ENCODE measurements at regions not wholly inside any gene's neighbourhood (a gene's known extent, or its start where the extent isn't known, plus 50 kb on each side); places are given as distances from the start of the nearest gene placed in this dataset.

GRCh38 chr12:124442772-124443445 lies 124.5 kb downstream of the NCOR2 start:
- Mint-ChIP-seq H3K27ac (peak overlapping the region in 3 of 7 donors; percentile 33 to 73 (median 70)), H3K4me1 (peaks cover 3% of the 10 kb centered on the region), H3K36me3 (peaks cover 64 to 65% of the 10 kb centered on the region in 2 donors), H3K4me3 (no peak overlapping the region), H3K27me3 (ENCODE audit: low read depth in 3 of 3) (no peaks in the 10 kb centered on the region), H3K9me3 (no peaks in the 10 kb centered on the region)
- Histone ChIP-seq H3K4me3 (replicated peaks in 1 of 3; ENCODE audit: low read depth in 2 of 3, low read length in 3 of 3) (no peak overlapping the region), H3K27me3 (ENCODE audit: control insufficient read depth in 2 of 2, insufficient read depth in 2 of 2, low read length in 2 of 2) (no peaks in the 10 kb centered on the region), H3K27ac (ENCODE audit: low read depth in 1 of 2, low read length in 2 of 2) (no peak overlapping the region), H3K79me2 (ENCODE audit: insufficient read depth, low read length) (peaks cover 15% of the 10 kb centered on the region), H3K9me3 (replicated peaks in 1 of 2; ENCODE audit: control insufficient read depth in 1 of 2, insufficient read depth in 1 of 2, low read length in 2 of 2) (no peaks in the 10 kb centered on the region), H4K20me1 (ENCODE audit: insufficient read depth, low read length) (peaks cover 98% of the 10 kb centered on the region), H2AFZ (ENCODE audit: insufficient read depth, low read depth, low read length, poor library complexity, severe bottlenecking) (no peak overlapping the region), H3K4me2 (replicated peaks; ENCODE audit: extremely low read depth, low read length, poor library complexity, severe bottlenecking) (no peak overlapping the region), H3K36me3 (replicated peaks in 1 of 2; ENCODE audit: control insufficient read depth in 1 of 2, insufficient read depth in 2 of 2, low read length in 2 of 2) (peaks cover 68 to 88% of the 10 kb centered on the region in 2 donors), H3K9ac (ENCODE audit: insufficient read depth, low read length, poor library complexity, severe bottlenecking) (no peak overlapping the region), H3K4me1 (ENCODE audit: control insufficient read depth in 1 of 2, insufficient read depth in 2 of 2, low read length in 2 of 2) (no peaks in the 10 kb centered on the region)
- WGBS (ENCODE audit: insufficient coverage), result 96% methylated on average over 21 of the region's 29 CpGs
- DNase-seq, result no peak
- intact Hi-C loops (cut with micrococcal nuclease), result loop anchor here in 1 of 2 donors (5.0 kb wide), 1 partner anchor 39 kb away; no protein-coding TSS in a partner anchor
- TF ChIP-seq, protein P1, sequence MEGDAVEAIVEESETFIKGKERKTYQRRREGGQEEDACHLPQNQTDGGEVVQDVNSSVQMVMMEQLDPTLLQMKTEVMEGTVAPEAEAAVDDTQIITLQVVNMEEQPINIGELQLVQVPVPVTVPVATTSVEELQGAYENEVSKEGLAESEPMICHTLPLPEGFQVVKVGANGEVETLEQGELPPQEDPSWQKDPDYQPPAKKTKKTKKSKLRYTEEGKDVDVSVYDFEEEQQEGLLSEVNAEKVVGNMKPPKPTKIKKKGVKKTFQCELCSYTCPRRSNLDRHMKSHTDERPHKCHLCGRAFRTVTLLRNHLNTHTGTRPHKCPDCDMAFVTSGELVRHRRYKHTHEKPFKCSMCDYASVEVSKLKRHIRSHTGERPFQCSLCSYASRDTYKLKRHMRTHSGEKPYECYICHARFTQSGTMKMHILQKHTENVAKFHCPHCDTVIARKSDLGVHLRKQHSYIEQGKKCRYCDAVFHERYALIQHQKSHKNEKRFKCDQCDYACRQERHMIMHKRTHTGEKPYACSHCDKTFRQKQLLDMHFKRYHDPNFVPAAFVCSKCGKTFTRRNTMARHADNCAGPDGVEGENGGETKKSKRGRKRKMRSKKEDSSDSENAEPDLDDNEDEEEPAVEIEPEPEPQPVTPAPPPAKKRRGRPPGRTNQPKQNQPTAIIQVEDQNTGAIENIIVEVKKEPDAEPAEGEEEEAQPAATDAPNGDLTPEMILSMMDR (IDR thresholded peaks at IDR 0.05), result no peak

DNA sequence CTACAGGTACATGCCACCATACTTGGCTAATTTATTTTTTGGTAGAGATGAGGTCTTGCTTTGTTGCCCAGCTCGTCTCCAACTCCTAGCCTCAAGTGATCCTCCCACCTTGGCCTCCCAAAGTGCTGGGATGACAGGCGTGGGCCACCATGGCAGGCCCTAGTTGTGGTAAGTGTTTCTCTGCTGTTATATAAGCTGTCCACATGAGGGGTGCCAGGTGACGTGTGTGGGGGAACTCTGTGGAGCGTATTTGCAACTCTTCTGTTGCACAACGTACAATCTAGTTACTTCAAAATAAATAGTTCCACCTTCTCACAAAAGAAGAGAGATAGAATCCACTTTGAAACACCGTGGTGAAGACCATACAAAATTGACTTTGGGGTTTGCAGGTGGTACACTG lies 125.1 kb downstream of the NCOR2 start:
- Mint-ChIP-seq H3K36me3 (peaks cover 62% of the 10 kb centered on the region in 2 donors), H3K27me3 (ENCODE audit: low read depth in 3 of 3) (no peaks in the 10 kb centered on the region)
- H3K36me3 ChIP-seq (replicated peaks in 1 of 2; ENCODE audit: control insufficient read depth in 1 of 2, insufficient read depth in 2 of 2, low read length in 2 of 2), result peaks cover 70 to 88% of the 10 kb centered on the region in 2 donors

More for the DNA sequence above, 125.1 kb downstream of the NCOR2 start:
- H3K4me2 ChIP-seq (replicated peaks; ENCODE audit: extremely low read depth, low read length, poor library complexity, severe bottlenecking), result no peak overlapping the region
- intact Hi-C loops (cut with micrococcal nuclease), result loop anchor here in 1 of 2 donors (5.0 kb wide), 1 partner anchor 40 kb away; no protein-coding TSS in a partner anchor
- no peak overlapping the region for H3K9ac ChIP-seq (ENCODE audit: insufficient read depth, low read length, poor library complexity, severe bottlenecking)
- H3K4me1 ChIP-seq (ENCODE audit: control insufficient read depth in 1 of 2, insufficient read depth in 2 of 2, low read length in 2 of 2), result no peaks in the 10 kb centered on the region
- DNase-seq, result peak in 1 of 3 donors; percentile 37
- no peak overlapping the region for H3K27ac ChIP-seq (ENCODE audit: low read depth in 1 of 2, low read length in 2 of 2)
- no peak overlapping the region for H3K4me3 ChIP-seq (replicated peaks in 1 of 3; ENCODE audit: low read depth in 2 of 3, low read length in 3 of 3)
- Mint-ChIP-seq H3K9me3 (no peaks in the 10 kb centered on the region), H3K4me1 (peaks cover 3% of the 10 kb centered on the region), H3K4me3 (no peak overlapping the region), H3K27ac (peak overlapping the region in 5 of 7 donors; percentile 17 to 73 (median 51))
- TF ChIP-seq, protein P1 (IDR thresholded peaks at IDR 0.05), result no peak
- H4K20me1 ChIP-seq (ENCODE audit: insufficient read depth, low read length), result peaks cover 98% of the 10 kb centered on the region
- peaks cover 12% of the 10 kb centered on the region for H3K79me2 ChIP-seq (ENCODE audit: insufficient read depth, low read length)
- no CpG with 5 or more reads among the region's 6 CpGs for WGBS (ENCODE audit: insufficient coverage)
- no peaks in the 10 kb centered on the region for H3K9me3 ChIP-seq (replicated peaks in 1 of 2; ENCODE audit: control insufficient read depth in 1 of 2, insufficient read depth in 1 of 2, low read length in 2 of 2)
- no peak overlapping the region for H2AFZ ChIP-seq (ENCODE audit: insufficient read depth, low read depth, low read length, poor library complexity, severe bottlenecking)
- no peaks in the 10 kb centered on the region for H3K27me3 ChIP-seq (ENCODE audit: control insufficient read depth in 2 of 2, insufficient read depth in 2 of 2, low read length in 2 of 2)
